ENCODE measurements at regions not wholly inside any gene's neighbourhood (a gene's known extent, or its start where the extent isn't known, plus 50 kb on each side); places are given as distances from the start of the nearest gene placed in this dataset.

- ChIA-PET CTCF (no interaction called here), POLR2A (ENCODE audit: unreplicated experiment) (no interaction called here)
- no peaks in the 10 kb centered on the region for H3K9me3 ChIP-seq (ENCODE audit: insufficient read depth, low read depth)
- no peaks in the 10 kb centered on the region for H4K20me1 ChIP-seq (ENCODE audit: insufficient read depth)
- H3K4me3 ChIP-seq, result no peak overlapping the region
- no peaks in the 10 kb centered on the region for H3K79me2 ChIP-seq (ENCODE audit: low read depth)
- no peaks in the 10 kb centered on the region for H3K27me3 ChIP-seq (ENCODE audit: insufficient read depth, low read depth)
- no peaks in the 10 kb centered on the region for H3K4me1 ChIP-seq (replicated peaks; ENCODE audit: insufficient read depth)
- no peak overlapping the region for H3K27ac ChIP-seq
- intact Hi-C loops (cut with micrococcal nuclease; ENCODE audit: unreplicated experiment), result no loop called here
- H2AFZ ChIP-seq, result no peak overlapping the region
- no peak for DNase-seq
- no TSS peak for BruUV-seq (replicated peaks)
- no peak overlapping the region for H3K4me2 ChIP-seq
- no peak for TF ChIP-seq EZH2 (IDR thresholded peaks at IDR 0.05; ENCODE audit: low read depth)
- TF ChIP-seq CTCF (conservative IDR thresholded peaks at IDR 0.05), result no peak
- H3K9me2 ChIP-seq (ENCODE audit: insufficient read depth), result no peaks in the 10 kb centered on the region
- no peaks in the 10 kb centered on the region for H3F3A ChIP-seq (ENCODE audit: insufficient read depth, low read depth)
- H3K36me3 ChIP-seq (ENCODE audit: low read depth), result no peaks in the 10 kb centered on the region
Measured at GRCh38 chr3:5754602-5755001, 567.1 kb downstream of the EDEM1 start.

GRCh38 chr3:5756443-5756842 is 568.9 kb downstream of the EDEM1 start:
- intact Hi-C loops (cut with micrococcal nuclease; ENCODE audit: unreplicated experiment), result no loop called here
- Histone ChIP-seq H3K4me1 (replicated peaks; ENCODE audit: insufficient read depth) (no peaks in the 10 kb centered on the region), H3K9me3 (ENCODE audit: insufficient read depth, low read depth) (no peaks in the 10 kb centered on the region), H3K36me3 (ENCODE audit: low read depth) (no peaks in the 10 kb centered on the region), H4K20me1 (ENCODE audit: insufficient read depth) (no peaks in the 10 kb centered on the region), H3K79me2 (ENCODE audit: low read depth) (no peaks in the 10 kb centered on the region), H3K27ac (no peak overlapping the region), H3K4me3 (no peak overlapping the region), H3K9me2 (ENCODE audit: insufficient read depth) (no peaks in the 10 kb centered on the region), H3K27me3 (ENCODE audit: insufficient read depth, low read depth) (no peaks in the 10 kb centered on the region), H3F3A (ENCODE audit: insufficient read depth, low read depth) (no peaks in the 10 kb centered on the region), H3K4me2 (no peak overlapping the region), H2AFZ (no peak overlapping the region)
- BruUV-seq (replicated peaks), result no TSS peak
- ChIA-PET CTCF (no interaction called here), POLR2A (ENCODE audit: unreplicated experiment) (no interaction called here)
- TF ChIP-seq CTCF (conservative IDR thresholded peaks at IDR 0.05) (no peak), EZH2 (IDR thresholded peaks at IDR 0.05; ENCODE audit: low read depth) (no peak)
- no peak for DNase-seq

- no peak for DNase-seq
- H3K4me1 ChIP-seq (replicated peaks; ENCODE audit: insufficient read depth), result no peaks in the 10 kb centered on the region
- H3K79me2 ChIP-seq (ENCODE audit: low read depth), result no peaks in the 10 kb centered on the region
- no peak overlapping the region for H2AFZ ChIP-seq
- no peaks in the 10 kb centered on the region for H3K36me3 ChIP-seq (ENCODE audit: low read depth)
- TF ChIP-seq EZH2 (IDR thresholded peaks at IDR 0.05; ENCODE audit: low read depth) (no peak), CTCF (conservative IDR thresholded peaks at IDR 0.05) (no peak)
- POLR2A ChIA-PET (ENCODE audit: unreplicated experiment), result no interaction called here
- intact Hi-C loops (cut with micrococcal nuclease; ENCODE audit: unreplicated experiment), result no loop called here
- H3K9me3 ChIP-seq (ENCODE audit: insufficient read depth, low read depth), result no peaks in the 10 kb centered on the region
- no peaks in the 10 kb centered on the region for H3K9me2 ChIP-seq (ENCODE audit: insufficient read depth)
- CTCF ChIA-PET, result no interaction called here
- BruUV-seq (replicated peaks), result no TSS peak
- no peaks in the 10 kb centered on the region for H4K20me1 ChIP-seq (ENCODE audit: insufficient read depth)
- no peak overlapping the region for H3K4me3 ChIP-seq
- H3K27me3 ChIP-seq (ENCODE audit: insufficient read depth, low read depth), result no peaks in the 10 kb centered on the region
- H3K4me2 ChIP-seq, result no peak overlapping the region
- no peak overlapping the region for H3K27ac ChIP-seq
- H3F3A ChIP-seq (ENCODE audit: insufficient read depth, low read depth), result no peaks in the 10 kb centered on the region
Measured at GRCh38 chr3:5757213-5757804, 569.8 kb downstream of the EDEM1 start.
